Retinal pigment epithelial cell (primary cell): ENCODE measurements at regions not wholly inside any gene's neighbourhood (a gene's known extent, or its start where the extent isn't known, plus 50 kb on each side); places are given as distances from the start of the nearest gene placed in this dataset.
"Not testable (repeated sequence)": the region's sequence is repeated elsewhere in the genome, so short reads cannot be mapped to it uniquely, and the experiment has no call there.

Experiments used
- DNase-seq: peaks from one replicate; pipeline ENCODE4 v3.0.0-alpha.2; 2010; ENCODE audit warnings: low read depth
- H3K4me3 ChIP-seq: 2 replicates; pipeline ENCODE4 v1.5.1; 2011; ENCODE audit warnings: mild to moderate bottlenecking, low read length, control low read depth, moderate library complexity

GRCh38 chr1:146287881-146288280, 59.1 kb upstream of the NOTCH2NLA start:
- not testable (repeated sequence) for H3K4me3 ChIP-seq, DNase-seq

- H3K4me3 ChIP-seq, DNase-seq: not testable (repeated sequence)
These were observed 55.9 kb upstream of the NOTCH2NLA start for GRCh38 chr1:146284760-146285159.

GRCh38 chr1:146283527-146283880, 54.7 kb upstream of the NOTCH2NLA start:
- H3K4me3 ChIP-seq, DNase-seq: not testable (repeated sequence)

- not testable (repeated sequence) for H3K4me3 ChIP-seq, DNase-seq
These were observed 54.1 kb upstream of the NOTCH2NLA start for GRCh38 chr1:146282807-146283526.

GRCh38 chr1:146281522-146281921, 52.7 kb upstream of the NOTCH2NLA start:
- DNase-seq, H3K4me3 ChIP-seq: not testable (repeated sequence)

- H3K4me3 ChIP-seq, DNase-seq: not testable (repeated sequence)
These were observed 49.9 kb upstream of the NOTCH2NLA start for GRCh38 chr1:146278758-146279157.
